Esophagus squamous epithelium (tissue), 4 donors: ENCODE measurements at regions not wholly inside any gene's neighbourhood (a gene's known extent, or its start where the extent isn't known, plus 50 kb on each side); places are given as distances from the start of the nearest gene placed in this dataset.

Experiments
- POLR2A ChIP-seq, 4 donors: fragments of 450-650 bp; IDR thresholded peaks; one replicate each; pipeline ENCODE4 v1.6.1; 2017; ENCODE audit warnings: antibody characterized with exemption in 4 of 4, mild to moderate bottlenecking in 4 of 4, moderate library complexity in 3 of 4
- TF ChIP-seq, protein P1 (sequence below), 6 experiments: fragments of 450-650 bp in 4 of 6; fragments of 200-600 bp in 2 of 6; sonication (generic) in 2 of 6; IDR thresholded peaks; one replicate each; pipeline ENCODE4 v1.5.1; 2016 to 2019; ENCODE audit warnings: antibody characterized with exemption in 6 of 6, mild to moderate bottlenecking in 4 of 6, moderate library complexity in 4 of 6

DNA sequence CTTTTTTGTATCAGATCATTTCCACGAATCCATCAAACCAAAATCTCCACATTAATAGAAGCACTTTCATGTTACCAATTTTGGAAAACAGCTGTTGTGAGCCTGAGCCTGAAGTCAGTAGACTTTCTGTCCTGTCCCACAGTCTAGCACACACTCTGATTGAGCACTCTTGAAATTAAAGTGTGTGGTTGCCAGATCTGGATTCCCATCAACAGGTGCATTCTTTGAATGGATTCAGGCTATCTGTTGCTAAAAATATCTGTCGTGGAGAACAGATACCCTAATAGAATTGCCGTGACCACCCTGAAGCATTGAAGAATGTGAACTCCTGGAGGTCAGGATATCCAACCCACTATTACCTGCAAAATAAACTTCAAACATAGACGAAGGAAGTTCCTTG is 73.3 kb downstream of the TFAP2A start:
- TF ChIP-seq, protein P1, sequence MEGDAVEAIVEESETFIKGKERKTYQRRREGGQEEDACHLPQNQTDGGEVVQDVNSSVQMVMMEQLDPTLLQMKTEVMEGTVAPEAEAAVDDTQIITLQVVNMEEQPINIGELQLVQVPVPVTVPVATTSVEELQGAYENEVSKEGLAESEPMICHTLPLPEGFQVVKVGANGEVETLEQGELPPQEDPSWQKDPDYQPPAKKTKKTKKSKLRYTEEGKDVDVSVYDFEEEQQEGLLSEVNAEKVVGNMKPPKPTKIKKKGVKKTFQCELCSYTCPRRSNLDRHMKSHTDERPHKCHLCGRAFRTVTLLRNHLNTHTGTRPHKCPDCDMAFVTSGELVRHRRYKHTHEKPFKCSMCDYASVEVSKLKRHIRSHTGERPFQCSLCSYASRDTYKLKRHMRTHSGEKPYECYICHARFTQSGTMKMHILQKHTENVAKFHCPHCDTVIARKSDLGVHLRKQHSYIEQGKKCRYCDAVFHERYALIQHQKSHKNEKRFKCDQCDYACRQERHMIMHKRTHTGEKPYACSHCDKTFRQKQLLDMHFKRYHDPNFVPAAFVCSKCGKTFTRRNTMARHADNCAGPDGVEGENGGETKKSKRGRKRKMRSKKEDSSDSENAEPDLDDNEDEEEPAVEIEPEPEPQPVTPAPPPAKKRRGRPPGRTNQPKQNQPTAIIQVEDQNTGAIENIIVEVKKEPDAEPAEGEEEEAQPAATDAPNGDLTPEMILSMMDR (IDR thresholded peaks at IDR 0.05), result no peak
- TF ChIP-seq POLR2A (IDR thresholded peaks at IDR 0.05), result no peak
